Astrocyte of the hippocampus (primary cell): ENCODE measurements at regions not wholly inside any gene's neighbourhood (a gene's known extent, or its start where the extent isn't known, plus 50 kb on each side); places are given as distances from the start of the nearest gene placed in this dataset.

Experiments used
- DNase-seq: peaks from one replicate; pipeline ENCODE4 v3.0.0; 2011; ENCODE audit warnings: low read depth, low spot score

- no peak for DNase-seq
Observed at GRCh38 chr13:78981913-78982312, 323.0 kb upstream of the OBI1 start.

GRCh38 chr13:78979349-78979748 is 320.4 kb upstream of the OBI1 start:
- DNase-seq: no peak

- DNase-seq: peak; percentile 71
Observed at GRCh38 chr13:78978381-78978998, 319.5 kb upstream of the OBI1 start.

GRCh38 chr13:78977311-78977710 is 318.4 kb upstream of the OBI1 start:
- DNase-seq: no peak

GRCh38 chr13:78976696-78977095 is 317.7 kb upstream of the OBI1 start:
- DNase-seq: no peak

GRCh38 chr13:78972561-78972960 is 313.6 kb upstream of the OBI1 start:
- no peak for DNase-seq

GRCh38 chr13:78971355-78972025 is 312.5 kb upstream of the OBI1 start:
- DNase-seq: no peak

GRCh38 chr13:78960881-78961280 is 301.9 kb upstream of the OBI1 start:
- DNase-seq: no peak

- no peak for DNase-seq
Observed at GRCh38 chr13:78958006-78958405, 299.1 kb upstream of the OBI1 start.

GRCh38 chr13:78940455-78941130 is 281.6 kb upstream of the OBI1 start:
- DNase-seq: no peak

GRCh38 chr13:78934336-78934735 is 275.4 kb upstream of the OBI1 start:
- no peak for DNase-seq

GRCh38 chr13:78915015-78915414 is 256.1 kb upstream of the OBI1 start:
- DNase-seq: no peak

GRCh38 chr13:78913656-78914055 is 254.7 kb upstream of the OBI1 start:
- DNase-seq: no peak

GRCh38 chr13:78910147-78910546 is 251.2 kb upstream of the OBI1 start:
- DNase-seq: no peak

- no peak for DNase-seq
Observed at GRCh38 chr13:78909276-78909675, 250.3 kb upstream of the OBI1 start.

GRCh38 chr13:78907006-78907405 is 248.1 kb upstream of the OBI1 start:
- no peak for DNase-seq

- no peak for DNase-seq
Observed at GRCh38 chr13:78897200-78897599, 238.2 kb upstream of the OBI1 start.

- DNase-seq: no peak
Observed at GRCh38 chr13:78884571-78884970, 225.6 kb upstream of the OBI1 start.

- peak; percentile 0 for DNase-seq
Observed at GRCh38 chr13:78881751-78882150, 222.8 kb upstream of the OBI1 start.

- DNase-seq: no peak
Observed at GRCh38 chr13:78881054-78881453, 222.1 kb upstream of the OBI1 start.

- no peak for DNase-seq
Observed at GRCh38 chr13:78876915-78877549, 218.1 kb upstream of the OBI1 start.

GRCh38 chr13:78875792-78876580 is 217.0 kb upstream of the OBI1 start:
- DNase-seq: no peak
